Activated naive CD4-positive, alpha-beta T cell treated with anti-CD3 and anti-CD28 coated beads, Interleukin-2, amount 10 ng/mL, durations not matched to agents 7 days and 5 days (primary cell): ENCODE measurements at regions not wholly inside any gene's neighbourhood (a gene's known extent, or its start where the extent isn't known, plus 50 kb on each side); places are given as distances from the start of the nearest gene placed in this dataset.

Experiments
- CTCF ChIA-PET: fragments of 350-600 bp; sonication (Branson Sonifier 250); formaldehyde crosslinking; loops from one replicate; lab custom pipeline; 2021; ENCODE audit warnings: antibody characterized with exemption; lab: Charles Lee
- DNase-seq: peaks from one replicate; pipeline ENCODE4 v3.0.0-alpha.2; 2020
- H3K27ac Mint-ChIP-seq: one replicate; pipeline ENCODE4 v1.8.0; 2021; ENCODE audit warnings: mild to moderate bottlenecking, moderate library complexity, mixed read lengths
- H3K27me3 Mint-ChIP-seq: one replicate; pipeline ENCODE4 v1.8.0; 2021; ENCODE audit warnings: mild to moderate bottlenecking, mixed read lengths
- H3K36me3 Mint-ChIP-seq: one replicate; pipeline ENCODE4 v1.8.0; 2021; ENCODE audit warnings: mixed read lengths
- H3K4me1 Mint-ChIP-seq: one replicate; pipeline ENCODE4 v1.8.0; 2021; ENCODE audit warnings: mixed read lengths
- H3K4me3 Mint-ChIP-seq: one replicate; pipeline ENCODE4 v1.8.0; 2021; ENCODE audit warnings: mild to moderate bottlenecking, moderate library complexity, mixed read lengths
- H3K9me3 Mint-ChIP-seq: one replicate; pipeline ENCODE4 v1.8.0; 2021; ENCODE audit warnings: mixed read lengths

GRCh38 chr5:2403296-2403695 is 348.2 kb downstream of the IRX2 start:
- no peak for DNase-seq
- H3K4me1 Mint-ChIP-seq: no peaks in the 10 kb centered on the region
- H3K27ac Mint-ChIP-seq: no peak overlapping the region
- no peaks in the 10 kb centered on the region for H3K27me3 Mint-ChIP-seq
- H3K4me3 Mint-ChIP-seq: no peak overlapping the region
- H3K36me3 Mint-ChIP-seq: no peaks in the 10 kb centered on the region
- no peaks in the 10 kb centered on the region for H3K9me3 Mint-ChIP-seq
- CTCF ChIA-PET: no interaction called here

DNA sequence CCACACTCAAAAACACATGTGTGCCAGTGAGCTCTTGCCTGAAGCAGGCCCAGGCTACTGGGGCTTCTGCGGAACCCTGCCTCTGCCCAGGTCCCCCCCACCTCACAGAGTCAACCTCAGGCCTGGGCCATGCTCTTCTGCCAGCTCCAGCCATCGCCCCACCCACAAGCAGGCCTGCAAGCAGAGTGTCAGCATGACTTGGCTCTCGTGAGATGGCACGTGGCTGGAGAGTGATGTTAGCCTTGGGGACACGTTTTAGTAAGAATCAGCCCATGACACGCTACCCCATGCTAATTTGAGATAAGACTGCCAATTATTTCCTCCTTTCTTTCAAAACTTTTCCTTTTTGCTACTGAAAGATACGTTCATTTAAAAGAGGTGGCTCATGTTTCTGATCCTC is 351.7 kb downstream of the IRX2 start:
- Mint-ChIP-seq H3K27me3 (no peaks in the 10 kb centered on the region), H3K9me3 (no peaks in the 10 kb centered on the region), H3K4me3 (no peak overlapping the region), H3K27ac (no peak overlapping the region), H3K4me1 (no peaks in the 10 kb centered on the region), H3K36me3 (no peaks in the 10 kb centered on the region)
- no peak for DNase-seq
- CTCF ChIA-PET: no interaction called here

GRCh38 chr5:2399096-2399495 is 352.4 kb downstream of the IRX2 start:
- Mint-ChIP-seq H3K9me3 (no peaks in the 10 kb centered on the region), H3K4me1 (no peaks in the 10 kb centered on the region), H3K36me3 (no peaks in the 10 kb centered on the region), H3K27me3 (no peaks in the 10 kb centered on the region), H3K27ac (no peak overlapping the region), H3K4me3 (no peak overlapping the region)
- CTCF ChIA-PET: no interaction called here
- no peak for DNase-seq

DNA sequence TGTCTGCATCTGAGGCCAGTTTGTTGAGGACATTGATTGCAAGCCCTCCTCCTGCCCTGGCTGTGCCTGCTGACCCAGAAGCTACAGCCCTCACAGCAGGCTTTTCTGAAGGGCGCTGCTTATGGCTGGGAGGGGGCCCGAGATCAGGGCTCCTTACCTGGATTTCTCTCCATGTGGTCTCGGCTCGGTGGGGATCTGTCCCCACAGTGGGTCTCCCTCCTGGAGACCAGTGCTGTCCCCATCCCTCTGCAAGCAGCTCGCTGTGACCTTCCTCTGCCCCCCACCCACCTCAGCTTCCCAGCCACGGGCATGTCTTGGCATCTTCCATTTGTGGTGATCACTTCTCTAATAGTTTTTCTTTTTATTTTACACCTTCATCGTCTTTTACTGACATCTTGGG is 357.9 kb downstream of the IRX2 start:
- no peak for DNase-seq
- Mint-ChIP-seq H3K9me3 (peaks cover 2% of the 10 kb centered on the region), H3K27ac (no peak overlapping the region), H3K4me3 (no peak overlapping the region), H3K27me3 (no peaks in the 10 kb centered on the region), H3K4me1 (no peaks in the 10 kb centered on the region), H3K36me3 (no peaks in the 10 kb centered on the region)
- CTCF ChIA-PET: no interaction called here

GRCh38 chr5:2391566-2391965 is 359.9 kb downstream of the IRX2 start:
- H3K27ac Mint-ChIP-seq: no peak overlapping the region
- CTCF ChIA-PET: no interaction called here
- no peak overlapping the region for H3K4me3 Mint-ChIP-seq
- H3K27me3 Mint-ChIP-seq: no peaks in the 10 kb centered on the region
- no peaks in the 10 kb centered on the region for H3K36me3 Mint-ChIP-seq
- no peaks in the 10 kb centered on the region for H3K4me1 Mint-ChIP-seq
- peaks cover 2% of the 10 kb centered on the region for H3K9me3 Mint-ChIP-seq
- DNase-seq: no peak

DNA sequence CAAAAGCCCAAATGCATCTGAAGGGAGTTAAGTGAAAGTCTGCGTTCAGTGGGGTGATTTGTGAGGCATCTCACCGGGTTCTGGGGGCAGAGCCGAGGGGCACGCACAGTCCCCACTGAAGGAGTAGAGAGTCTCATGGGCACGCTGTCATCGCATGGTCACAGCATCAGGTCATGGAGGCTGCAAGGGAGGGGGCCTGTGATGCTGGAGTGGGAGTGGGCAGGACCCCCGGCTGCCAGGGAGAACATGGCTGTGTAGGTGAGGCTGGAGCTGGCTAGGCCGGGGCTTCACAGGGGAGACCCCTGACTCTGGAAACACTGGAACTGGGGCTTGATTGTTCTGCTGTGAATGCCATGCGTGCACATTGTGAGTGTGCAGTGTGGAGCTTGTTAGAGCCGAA is 360.5 kb downstream of the IRX2 start:
- Mint-ChIP-seq H3K4me3 (no peak overlapping the region), H3K27ac (no peak overlapping the region), H3K9me3 (peaks cover 2% of the 10 kb centered on the region), H3K4me1 (no peaks in the 10 kb centered on the region), H3K36me3 (no peaks in the 10 kb centered on the region), H3K27me3 (no peaks in the 10 kb centered on the region)
- CTCF ChIA-PET: no interaction called here
- no peak for DNase-seq

- H3K27ac Mint-ChIP-seq: no peak overlapping the region
- no peaks in the 10 kb centered on the region for H3K4me1 Mint-ChIP-seq
- no peak for DNase-seq
- H3K36me3 Mint-ChIP-seq: no peaks in the 10 kb centered on the region
- H3K4me3 Mint-ChIP-seq: no peak overlapping the region
- H3K9me3 Mint-ChIP-seq: peaks cover 2% of the 10 kb centered on the region
- CTCF ChIA-PET: no interaction called here
- H3K27me3 Mint-ChIP-seq: no peaks in the 10 kb centered on the region
Observed at GRCh38 chr5:2388571-2388970, 362.9 kb downstream of the IRX2 start.

DNA sequence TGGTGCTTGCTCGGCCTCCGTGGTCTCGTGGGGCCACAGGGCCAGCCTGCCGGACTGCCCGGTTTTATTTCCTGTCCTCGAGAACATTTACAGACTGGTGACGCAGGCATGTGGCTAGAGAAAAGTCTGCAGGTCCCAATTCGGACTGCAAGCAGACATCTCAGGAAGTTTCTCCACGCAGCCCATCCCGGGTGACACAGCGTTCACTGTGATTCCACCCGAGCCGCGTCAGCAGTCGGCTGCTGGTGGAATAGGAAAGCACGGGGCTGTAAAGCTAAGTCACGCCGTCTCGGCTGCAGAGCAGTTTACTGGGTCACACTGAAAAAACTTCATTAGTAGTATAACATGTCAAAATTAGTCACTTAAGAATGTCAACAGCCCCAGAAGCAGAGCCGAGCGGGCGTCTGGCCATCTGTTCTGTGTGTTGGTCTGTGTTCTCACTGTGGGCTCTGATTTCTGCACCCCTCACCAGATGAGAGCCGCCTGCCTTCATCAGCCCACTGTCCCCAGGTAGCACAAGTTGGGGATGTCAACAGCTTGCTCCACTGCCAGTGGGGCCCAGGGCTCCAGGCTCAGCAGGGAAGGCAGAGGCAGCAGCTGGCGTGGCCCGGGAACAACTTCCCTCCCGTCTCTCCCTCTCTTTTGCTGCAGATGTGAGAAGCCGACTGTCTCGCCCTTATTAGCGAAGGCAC is 363.7 kb downstream of the IRX2 start:
- no peaks in the 10 kb centered on the region for H3K27me3 Mint-ChIP-seq
- no peak for DNase-seq
- CTCF ChIA-PET: no interaction called here
- H3K4me1 Mint-ChIP-seq: no peaks in the 10 kb centered on the region
- no peak overlapping the region for H3K27ac Mint-ChIP-seq
- no peaks in the 10 kb centered on the region for H3K36me3 Mint-ChIP-seq
- peaks cover 2% of the 10 kb centered on the region for H3K9me3 Mint-ChIP-seq
- no peak overlapping the region for H3K4me3 Mint-ChIP-seq

GRCh38 chr5:2387250-2387633 is 364.2 kb downstream of the IRX2 start:
- H3K27me3 Mint-ChIP-seq: no peaks in the 10 kb centered on the region
- CTCF ChIA-PET: no interaction called here
- no peaks in the 10 kb centered on the region for H3K36me3 Mint-ChIP-seq
- H3K4me3 Mint-ChIP-seq: no peak overlapping the region
- no peak for DNase-seq
- no peaks in the 10 kb centered on the region for H3K4me1 Mint-ChIP-seq
- H3K27ac Mint-ChIP-seq: no peak overlapping the region
- H3K9me3 Mint-ChIP-seq: peaks cover 2% of the 10 kb centered on the region

- no peak for DNase-seq
- Mint-ChIP-seq H3K4me1 (no peaks in the 10 kb centered on the region), H3K27me3 (no peaks in the 10 kb centered on the region), H3K36me3 (no peaks in the 10 kb centered on the region), H3K4me3 (no peak overlapping the region), H3K9me3 (no peaks in the 10 kb centered on the region), H3K27ac (no peak overlapping the region)
- CTCF ChIA-PET: no interaction called here
Observed at GRCh38 chr5:2385818-2386217, 365.7 kb downstream of the IRX2 start.

DNA sequence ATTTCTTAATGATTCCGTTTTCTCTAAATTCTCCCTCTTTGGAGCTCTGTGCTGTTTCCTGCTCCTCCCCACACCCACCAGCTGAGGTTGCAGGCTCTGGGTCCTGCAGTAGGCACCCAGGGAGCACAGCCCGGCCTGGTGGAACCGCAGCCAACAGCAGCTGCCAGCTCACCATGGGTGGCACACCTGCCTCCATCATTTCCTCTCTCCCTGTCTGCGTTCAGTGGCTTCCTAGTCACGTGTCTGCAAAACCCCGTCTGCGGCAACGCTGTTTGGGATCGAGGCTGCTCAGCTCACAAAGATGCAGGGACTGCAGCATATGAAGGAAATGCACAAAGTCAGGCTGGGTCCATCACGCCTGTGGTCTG is 367.8 kb downstream of the IRX2 start:
- no peak for DNase-seq
- Mint-ChIP-seq H3K27me3 (no peaks in the 10 kb centered on the region), H3K36me3 (no peaks in the 10 kb centered on the region), H3K9me3 (peaks cover 2% of the 10 kb centered on the region), H3K27ac (no peak overlapping the region), H3K4me1 (no peaks in the 10 kb centered on the region), H3K4me3 (no peak overlapping the region)
- CTCF ChIA-PET: no interaction called here

- CTCF ChIA-PET: no interaction called here
- Mint-ChIP-seq H3K27me3 (no peaks in the 10 kb centered on the region), H3K27ac (no peak overlapping the region), H3K9me3 (peaks cover 2% of the 10 kb centered on the region), H3K4me1 (no peaks in the 10 kb centered on the region), H3K36me3 (no peaks in the 10 kb centered on the region), H3K4me3 (no peak overlapping the region)
- no peak for DNase-seq
Observed at GRCh38 chr5:2382776-2383697, 368.4 kb downstream of the IRX2 start.

- H3K9me3 Mint-ChIP-seq: peaks cover 4% of the 10 kb centered on the region
- H3K36me3 Mint-ChIP-seq: no peaks in the 10 kb centered on the region
- no peaks in the 10 kb centered on the region for H3K4me1 Mint-ChIP-seq
- H3K4me3 Mint-ChIP-seq: no peak overlapping the region
- no peaks in the 10 kb centered on the region for H3K27me3 Mint-ChIP-seq
- H3K27ac Mint-ChIP-seq: no peak overlapping the region
- CTCF ChIA-PET: no interaction called here
- no peak for DNase-seq
Observed at GRCh38 chr5:2381861-2382260, 369.6 kb downstream of the IRX2 start.

- CTCF ChIA-PET: no interaction called here
- DNase-seq: no peak
- Mint-ChIP-seq H3K27ac (no peak overlapping the region), H3K4me1 (no peaks in the 10 kb centered on the region), H3K4me3 (no peak overlapping the region), H3K36me3 (no peaks in the 10 kb centered on the region), H3K9me3 (peaks cover 4% of the 10 kb centered on the region), H3K27me3 (no peaks in the 10 kb centered on the region)
Observed at GRCh38 chr5:2381070-2381469, 370.4 kb downstream of the IRX2 start.

DNA sequence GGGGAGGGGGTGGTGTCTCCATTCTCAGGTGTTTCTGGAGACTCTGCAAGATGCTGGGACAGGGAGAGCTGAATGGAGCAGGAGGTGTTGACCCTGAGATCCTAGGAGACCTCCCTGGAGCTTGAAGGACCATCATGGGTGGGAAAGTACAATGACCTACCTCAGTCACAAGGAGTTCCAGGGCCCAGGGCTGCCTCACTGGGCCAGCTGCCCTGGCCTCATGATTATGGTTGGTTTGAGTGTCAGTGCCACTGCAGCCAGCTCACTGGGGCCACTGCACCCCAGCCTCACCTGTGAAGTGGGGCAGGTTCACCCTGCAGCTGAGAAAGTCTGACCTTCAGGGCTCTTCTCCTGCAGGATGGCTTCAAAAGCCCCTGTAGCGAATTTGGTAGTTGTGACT is 372.5 kb downstream of the IRX2 start:
- Mint-ChIP-seq H3K27ac (no peak overlapping the region), H3K27me3 (no peaks in the 10 kb centered on the region), H3K4me3 (no peak overlapping the region), H3K9me3 (peaks cover 4% of the 10 kb centered on the region), H3K4me1 (no peaks in the 10 kb centered on the region), H3K36me3 (no peaks in the 10 kb centered on the region)
- no peak for DNase-seq
- CTCF ChIA-PET: no interaction called here
